Caco-2 (cell line): ENCODE measurements at regions not wholly inside any gene's neighbourhood (a gene's known extent, or its start where the extent isn't known, plus 50 kb on each side); places are given as distances from the start of the nearest gene placed in this dataset.

Experiments
- BruUV-seq: library from RNA; stranded (reverse); fragments of 400-500 nt; replicated peaks from 2 replicates; lab custom pipeline; 2021; lab: Mats Ljungman, UMichigan
- CTCF ChIA-PET: fragments of 300-600 bp; sonication (Branson Sonifier 250); formaldehyde crosslinking; loops from one replicate; lab custom pipeline; 2022; ENCODE audit warnings: antibody characterized with exemption; lab: Charles Lee
- POLR2A ChIA-PET: fragments of 300-600 bp; sonication (Branson Sonifier 250); formaldehyde crosslinking; loops from one replicate; lab custom pipeline; 2022; ENCODE audit warnings: antibody characterized with exemption; lab: Charles Lee
- DNase-seq, 2 experiments: peaks; one replicate each; pipeline versions ENCODE4 v3.0.0 to v3.0.0-alpha.2; 2020 to 2022
- H3K27me3 ChIP-seq: replicated peaks from 2 replicates; pipeline ENCODE4 v1.6.0; 2011; ENCODE audit warnings: low read length; ENCODE audit not compliant: control insufficient read depth, insufficient read depth
- H3K36me3 ChIP-seq: 2 replicates; pipeline ENCODE4 v1.5.1; 2011; ENCODE audit warnings: low read length; ENCODE audit not compliant: control insufficient read depth, insufficient read depth
- H3K4me1 ChIP-seq: fragments of 250-450 bp; sonication (Bioruptor Pico); 2 replicates; pipeline ENCODE4 v1.5.1; 2020; ENCODE audit warnings: mild to moderate bottlenecking
- H3K4me3 ChIP-seq: 2 replicates; pipeline ENCODE4 v1.5.1; 2011; ENCODE audit warnings: low read depth, mild to moderate bottlenecking, control low read depth, low read length
- H3K9me3 ChIP-seq: fragments of 250-450 bp; sonication (Bioruptor Pico); 2 replicates; pipeline ENCODE4 v1.5.1; 2020; ENCODE audit warnings: mild to moderate bottlenecking, moderate library complexity
- H3K27ac Mint-ChIP-seq: one replicate; pipeline ENCODE4 v1.8.0; 2022; ENCODE audit warnings: mixed read lengths; ENCODE audit not compliant: unreplicated experiment
- H3K27me3 Mint-ChIP-seq: one replicate; pipeline ENCODE4 v1.8.0; 2022; ENCODE audit warnings: mixed read lengths; ENCODE audit not compliant: insufficient read depth, unreplicated experiment
- H3K36me3 Mint-ChIP-seq: one replicate; pipeline ENCODE4 v1.8.0; 2022; ENCODE audit warnings: mild to moderate bottlenecking, mixed read lengths; ENCODE audit not compliant: insufficient read depth, unreplicated experiment
- H3K4me1 Mint-ChIP-seq: one replicate; pipeline ENCODE4 v1.8.0; 2022; ENCODE audit warnings: low read depth, mixed read lengths; ENCODE audit not compliant: unreplicated experiment
- H3K4me3 Mint-ChIP-seq: one replicate; pipeline ENCODE4 v1.8.0; 2022; ENCODE audit warnings: mild to moderate bottlenecking, moderate library complexity, mixed read lengths; ENCODE audit not compliant: unreplicated experiment
- H3K9me3 Mint-ChIP-seq: one replicate; pipeline ENCODE4 v1.8.0; 2022; ENCODE audit warnings: mixed read lengths; ENCODE audit not compliant: unreplicated experiment
- intact Hi-C: fragments of 100-400 bp; cut with micrococcal nuclease; formaldehyde crosslinking; loops from one replicate; pipeline ENCODE4 v1.10.0; 2022; ENCODE audit not compliant: unreplicated experiment
- TF ChIP-seq, protein P1 (sequence below), 2 experiments: fragments of 200-600 bp in 1 of 2; IDR thresholded peaks; 1 replicate in 1 of 2; 2 replicates in 1 of 2; pipeline versions ENCODE4 v1.5.1 to v1.8.0; 2011 to 2022; ENCODE audit warnings: antibody characterized with exemption in 1 of 2, control low read depth in 1 of 2, inconsistent platforms in 1 of 2, low read depth in 1 of 2, low read length in 1 of 2, mild to moderate bottlenecking in 1 of 2, moderate library complexity in 1 of 2; ENCODE audit not compliant: insufficient read depth in 1 of 2, severe bottlenecking in 1 of 2, unreplicated experiment in 1 of 2

DNA sequence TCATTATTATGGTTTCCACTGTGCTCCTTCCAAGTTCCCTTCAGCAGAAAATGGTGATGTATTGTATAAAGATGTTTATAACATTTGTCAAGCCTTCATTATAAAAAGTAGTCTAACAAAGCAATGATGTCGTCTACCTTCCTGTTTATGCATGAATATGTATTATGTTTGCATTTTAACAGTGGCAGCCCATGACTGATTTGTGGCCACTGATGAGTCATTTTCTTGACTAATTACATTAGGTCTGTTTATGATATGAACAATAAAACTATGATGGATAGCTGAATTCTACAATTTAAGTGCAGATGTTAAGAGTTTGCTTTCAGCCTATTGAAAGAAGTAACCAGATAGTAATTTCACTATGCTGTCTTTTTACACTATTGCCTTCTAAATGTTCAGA lies 75.4 kb upstream of the ADAMTS19 start:
- Histone ChIP-seq H3K4me1 (peaks cover 8% of the 10 kb centered on the region; the same call in 1 of the 2 replicates), H3K27me3 (no peaks in the 10 kb centered on the region), H3K9me3 (no peaks in the 10 kb centered on the region), H3K36me3 (no peaks in the 10 kb centered on the region), H3K4me3 (no peak overlapping the region)
- no peaks in the 10 kb centered on the region for H3K9me3 Mint-ChIP-seq
- H3K27ac Mint-ChIP-seq, result no peak overlapping the region
- intact Hi-C loops, result no loop called here
- no peaks in the 10 kb centered on the region for H3K36me3 Mint-ChIP-seq
- TF ChIP-seq, protein P1, sequence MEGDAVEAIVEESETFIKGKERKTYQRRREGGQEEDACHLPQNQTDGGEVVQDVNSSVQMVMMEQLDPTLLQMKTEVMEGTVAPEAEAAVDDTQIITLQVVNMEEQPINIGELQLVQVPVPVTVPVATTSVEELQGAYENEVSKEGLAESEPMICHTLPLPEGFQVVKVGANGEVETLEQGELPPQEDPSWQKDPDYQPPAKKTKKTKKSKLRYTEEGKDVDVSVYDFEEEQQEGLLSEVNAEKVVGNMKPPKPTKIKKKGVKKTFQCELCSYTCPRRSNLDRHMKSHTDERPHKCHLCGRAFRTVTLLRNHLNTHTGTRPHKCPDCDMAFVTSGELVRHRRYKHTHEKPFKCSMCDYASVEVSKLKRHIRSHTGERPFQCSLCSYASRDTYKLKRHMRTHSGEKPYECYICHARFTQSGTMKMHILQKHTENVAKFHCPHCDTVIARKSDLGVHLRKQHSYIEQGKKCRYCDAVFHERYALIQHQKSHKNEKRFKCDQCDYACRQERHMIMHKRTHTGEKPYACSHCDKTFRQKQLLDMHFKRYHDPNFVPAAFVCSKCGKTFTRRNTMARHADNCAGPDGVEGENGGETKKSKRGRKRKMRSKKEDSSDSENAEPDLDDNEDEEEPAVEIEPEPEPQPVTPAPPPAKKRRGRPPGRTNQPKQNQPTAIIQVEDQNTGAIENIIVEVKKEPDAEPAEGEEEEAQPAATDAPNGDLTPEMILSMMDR (IDR thresholded peaks at IDR 0.05; ENCODE audit: insufficient read depth in 1 of 2, low read depth in 1 of 2, low read length in 1 of 2, severe bottlenecking in 1 of 2, unreplicated experiment in 1 of 2), result no peak
- ChIA-PET CTCF (no interaction called here), POLR2A (no interaction called here)
- no peak for DNase-seq
- no TSS peak for BruUV-seq
- H3K27me3 Mint-ChIP-seq, result no peaks in the 10 kb centered on the region
- H3K4me3 Mint-ChIP-seq, result no peak overlapping the region
- H3K4me1 Mint-ChIP-seq, result no peaks in the 10 kb centered on the region

DNA sequence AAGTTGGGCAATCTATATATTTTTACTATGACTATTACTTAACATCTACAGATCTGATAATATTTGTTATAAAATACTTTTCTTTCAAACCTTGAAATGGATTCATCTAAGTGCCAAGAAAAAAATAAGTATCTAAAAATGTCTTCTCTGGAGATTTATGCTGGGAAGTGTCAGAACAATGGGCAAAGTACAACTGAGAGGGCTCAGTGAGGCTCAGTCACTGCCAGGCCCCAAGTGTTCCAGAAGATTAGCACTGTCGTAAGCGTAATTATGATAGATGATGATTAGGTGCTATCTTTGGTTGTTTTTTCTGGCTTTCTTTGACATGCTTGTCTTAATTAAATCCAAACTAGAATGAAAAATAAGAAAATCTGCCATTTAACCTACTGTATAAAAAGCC lies 72.2 kb upstream of the ADAMTS19 start:
- intact Hi-C loops, result no loop called here
- Histone ChIP-seq H3K9me3 (no peaks in the 10 kb centered on the region), H3K4me1 (peaks cover 8% of the 10 kb centered on the region; the same call in 1 of the 2 replicates), H3K27me3 (no peaks in the 10 kb centered on the region), H3K36me3 (no peaks in the 10 kb centered on the region), H3K4me3 (no peak overlapping the region)
- no TSS peak for BruUV-seq
- ChIA-PET CTCF (no interaction called here), POLR2A (no interaction called here)
- no peaks in the 10 kb centered on the region for H3K4me1 Mint-ChIP-seq
- DNase-seq, result no peak
- TF ChIP-seq, protein P1 (IDR thresholded peaks at IDR 0.05; ENCODE audit: insufficient read depth in 1 of 2, low read depth in 1 of 2, low read length in 1 of 2, severe bottlenecking in 1 of 2, unreplicated experiment in 1 of 2), result no peak
- H3K27me3 Mint-ChIP-seq, result no peaks in the 10 kb centered on the region
- no peaks in the 10 kb centered on the region for H3K36me3 Mint-ChIP-seq
- H3K4me3 Mint-ChIP-seq, result no peak overlapping the region
- H3K9me3 Mint-ChIP-seq, result no peaks in the 10 kb centered on the region
- no peak overlapping the region for H3K27ac Mint-ChIP-seq

DNA sequence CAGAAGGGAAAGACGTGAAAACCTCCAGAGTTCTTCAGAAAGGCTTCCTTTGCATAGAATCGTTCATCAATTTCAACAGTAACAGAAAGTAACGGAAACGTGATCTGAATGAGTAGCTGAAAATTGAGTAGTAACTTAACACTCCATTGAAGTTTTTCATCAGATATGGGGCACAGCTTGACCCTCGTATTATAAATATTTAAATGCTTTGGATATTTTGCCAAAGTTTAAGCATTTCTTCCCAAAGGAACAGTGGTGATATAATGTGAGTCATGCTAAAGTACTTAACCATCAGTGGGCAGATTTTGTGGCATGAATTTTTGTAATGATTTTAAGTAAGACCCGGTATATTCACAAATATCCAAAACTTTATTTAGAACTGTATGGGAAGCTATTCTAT lies 67.4 kb upstream of the ADAMTS19 start:
- H3K4me1 Mint-ChIP-seq, result no peaks in the 10 kb centered on the region

More for the DNA sequence above, 67.4 kb upstream of the ADAMTS19 start:
- no peaks in the 10 kb centered on the region for H3K4me1 ChIP-seq
- POLR2A ChIA-PET, result no interaction called here
- H3K36me3 Mint-ChIP-seq, result no peaks in the 10 kb centered on the region
- intact Hi-C loops, result no loop called here
- peaks cover 16% of the 10 kb centered on the region for H3K9me3 Mint-ChIP-seq
- H3K27me3 Mint-ChIP-seq, result no peaks in the 10 kb centered on the region
- no peaks in the 10 kb centered on the region for H3K9me3 ChIP-seq
- H3K27ac Mint-ChIP-seq, result no peak overlapping the region
- H3K4me3 Mint-ChIP-seq, result no peak overlapping the region
- H3K36me3 ChIP-seq, result no peaks in the 10 kb centered on the region
- CTCF ChIA-PET, result no interaction called here
- H3K4me3 ChIP-seq, result no peak overlapping the region
- no peak for DNase-seq
- H3K27me3 ChIP-seq, result no peaks in the 10 kb centered on the region
- TF ChIP-seq, protein P1 (IDR thresholded peaks at IDR 0.05; ENCODE audit: insufficient read depth in 1 of 2, low read depth in 1 of 2, low read length in 1 of 2, severe bottlenecking in 1 of 2, unreplicated experiment in 1 of 2), result no peak
- BruUV-seq, result no TSS peak
